ENCODE measurements at regions not wholly inside any gene's neighbourhood (a gene's known extent, or its start where the extent isn't known, plus 50 kb on each side); places are given as distances from the start of the nearest gene placed in this dataset.

DNA sequence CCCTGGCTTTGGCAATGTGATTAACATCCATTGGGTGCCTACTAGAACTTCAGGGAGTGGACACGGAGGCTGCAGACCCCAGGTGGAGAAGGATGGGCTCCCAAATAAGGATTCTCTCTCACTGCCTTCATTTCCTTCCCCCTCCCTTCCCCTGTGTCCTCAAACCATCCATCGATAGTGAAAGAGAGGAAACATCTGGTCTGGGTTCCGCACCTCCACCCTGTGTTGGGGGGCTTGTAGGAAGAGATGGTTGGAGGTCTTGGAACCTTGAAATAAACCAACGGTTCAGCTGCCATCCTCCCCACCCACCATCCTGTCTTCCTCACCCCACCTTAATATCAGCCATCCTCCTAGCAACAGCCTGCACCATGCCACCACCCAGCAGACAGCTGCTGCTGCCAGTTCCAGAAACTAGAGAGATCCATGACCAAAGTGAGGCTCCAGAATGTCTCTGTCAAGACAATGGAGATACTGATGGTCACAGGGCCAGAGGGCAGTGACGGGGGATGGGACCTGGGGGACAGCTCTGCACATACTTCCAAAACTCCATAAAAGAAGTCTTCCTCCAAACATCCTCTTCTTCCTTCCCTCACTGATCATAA is 153.1 kb upstream of the CCND2 start:
- peaks cover 3 to 7% of the 10 kb centered on the region in 2 donors for H3K4me1 ChIP-seq (ENCODE audit: control insufficient read depth in 2 of 2, insufficient read depth in 2 of 2, low read length in 1 of 2)
- WGBS, 2 donors, result 79 to 83% methylated on average over 5 of the region's 5 CpGs
- no peak overlapping the region for H3K4me3 ChIP-seq (ENCODE audit: low read depth in 1 of 2, low read length in 2 of 2)
- no peaks in the 10 kb centered on the region for H3K36me3 ChIP-seq (ENCODE audit: control insufficient read depth in 2 of 2, insufficient read depth in 2 of 2, low read length in 1 of 2)
- no peaks in the 10 kb centered on the region for H3K27me3 ChIP-seq (ENCODE audit: control insufficient read depth in 1 of 2, insufficient read depth in 2 of 2, low read length in 2 of 2)
- no peak overlapping the region for H3K27ac ChIP-seq (ENCODE audit: low read depth in 2 of 2, low read length in 1 of 2)
- peaks cover 0 to 2% of the 10 kb centered on the region in 2 donors for H3K9me3 ChIP-seq (ENCODE audit: control insufficient read depth in 2 of 2, insufficient read depth in 1 of 2, low read depth in 1 of 2, low read length in 1 of 2)

DNA sequence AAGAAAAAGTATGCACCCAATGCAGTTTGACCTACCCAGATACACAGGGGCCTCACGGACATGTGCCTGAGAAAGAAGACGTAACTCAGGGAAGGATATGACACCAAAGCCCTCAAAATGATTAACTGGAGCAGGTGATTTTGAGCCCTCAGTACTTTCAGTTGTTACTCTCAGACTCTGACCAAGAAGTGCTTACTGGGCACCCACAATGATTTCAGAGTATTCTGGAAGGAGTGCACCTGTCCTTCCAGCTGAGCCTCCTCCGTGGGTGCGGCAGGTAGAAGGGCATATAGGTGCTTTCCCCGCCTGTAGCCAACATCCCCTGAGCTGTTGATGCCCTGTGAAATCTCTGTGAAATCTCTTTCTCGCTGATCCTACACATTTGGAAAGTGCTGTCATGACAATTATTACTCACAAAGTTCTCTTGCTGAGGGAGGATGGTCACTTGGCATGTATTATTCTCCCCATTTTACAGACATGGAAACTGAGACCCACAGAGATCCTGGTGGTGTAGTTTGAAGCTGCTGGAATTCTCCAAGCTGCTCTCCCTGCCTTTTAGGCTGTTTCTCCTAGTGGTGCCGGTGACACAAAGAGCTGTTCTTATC is 154.3 kb upstream of the CCND2 start:
- H3K4me3 ChIP-seq (ENCODE audit: low read depth in 1 of 2, low read length in 2 of 2), result no peak overlapping the region
- no peak overlapping the region for H3K27ac ChIP-seq (ENCODE audit: low read depth in 2 of 2, low read length in 1 of 2)
- H3K27me3 ChIP-seq (ENCODE audit: control insufficient read depth in 1 of 2, insufficient read depth in 2 of 2, low read length in 2 of 2), result no peaks in the 10 kb centered on the region
- peaks cover 3 to 7% of the 10 kb centered on the region in 2 donors for H3K4me1 ChIP-seq (ENCODE audit: control insufficient read depth in 2 of 2, insufficient read depth in 2 of 2, low read length in 1 of 2)
- H3K36me3 ChIP-seq (ENCODE audit: control insufficient read depth in 2 of 2, insufficient read depth in 2 of 2, low read length in 1 of 2), result no peaks in the 10 kb centered on the region
- WGBS, 2 donors, result 70 to 81% methylated on average over 7 of the region's 7 CpGs
- H3K9me3 ChIP-seq (ENCODE audit: control insufficient read depth in 2 of 2, insufficient read depth in 1 of 2, low read depth in 1 of 2, low read length in 1 of 2), result peaks cover 0 to 2% of the 10 kb centered on the region in 2 donors

DNA sequence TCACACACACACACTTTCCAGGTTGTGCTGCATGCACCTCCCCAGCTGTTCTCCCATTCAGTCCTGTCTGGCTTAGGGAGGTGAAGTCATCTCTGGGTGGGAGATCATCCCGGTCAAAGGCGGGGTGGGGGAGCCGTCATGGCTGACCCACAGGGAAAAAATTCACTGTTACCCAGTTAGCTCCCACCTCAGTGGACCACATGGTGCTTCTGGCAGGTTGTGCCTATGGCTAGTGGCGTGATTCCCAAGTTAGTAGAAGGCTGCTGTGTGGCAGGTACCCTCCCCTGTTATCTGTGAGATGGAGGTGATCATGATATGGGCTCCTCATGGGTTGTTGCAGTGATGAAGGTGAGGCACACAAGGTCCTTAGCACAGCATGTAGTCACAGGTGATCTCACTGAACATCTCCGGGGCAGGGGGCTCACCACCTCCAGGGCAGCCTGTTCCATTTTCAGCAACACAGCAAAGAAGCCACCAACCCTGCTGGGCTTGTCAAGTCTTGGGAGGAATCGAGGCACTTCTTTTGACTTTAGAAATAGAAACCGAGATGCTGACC is 154.9 kb upstream of the CCND2 start:
- whole genome bisulfite sequencing, 2 donors, result 62 to 68% methylated on average over 7 of the region's 7 CpGs
- peaks cover 3 to 7% of the 10 kb centered on the region in 2 donors for H3K4me1 ChIP-seq (ENCODE audit: control insufficient read depth in 2 of 2, insufficient read depth in 2 of 2, low read length in 1 of 2)

DNA sequence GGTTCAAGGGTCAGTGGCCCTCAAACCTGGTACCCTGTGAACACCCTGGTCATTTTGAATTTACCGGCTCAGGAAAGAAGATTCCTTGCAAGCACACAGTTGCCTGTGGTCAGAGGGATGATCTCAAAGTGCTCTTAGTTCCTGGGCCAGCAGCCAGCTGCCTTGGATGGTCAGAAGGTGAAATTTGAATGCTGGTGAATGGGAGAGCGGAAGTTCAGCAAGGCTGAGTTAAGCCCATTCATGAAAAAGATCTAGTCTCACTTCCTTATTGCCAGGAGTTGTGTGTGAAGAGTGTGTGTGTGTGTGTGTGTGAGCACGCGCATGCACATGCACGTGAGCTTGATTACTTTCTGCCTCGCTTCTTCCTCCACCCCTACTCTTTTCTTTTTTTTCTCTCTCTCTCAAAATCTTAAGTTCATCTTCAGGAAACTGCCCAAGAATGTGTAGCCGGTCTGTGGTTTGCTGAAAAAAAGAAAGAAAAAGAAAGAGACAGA is 155.5 kb upstream of the CCND2 start:
- Histone ChIP-seq H3K27ac (ENCODE audit: low read depth in 2 of 2, low read length in 1 of 2) (no peak overlapping the region), H3K4me1 (ENCODE audit: control insufficient read depth in 2 of 2, insufficient read depth in 2 of 2, low read length in 1 of 2) (peaks cover 3 to 7% of the 10 kb centered on the region in 2 donors), H3K36me3 (ENCODE audit: control insufficient read depth in 2 of 2, insufficient read depth in 2 of 2, low read length in 1 of 2) (no peaks in the 10 kb centered on the region), H3K4me3 (ENCODE audit: low read depth in 1 of 2, low read length in 2 of 2) (no peak overlapping the region), H3K9me3 (ENCODE audit: control insufficient read depth in 2 of 2, insufficient read depth in 1 of 2, low read depth in 1 of 2, low read length in 1 of 2) (peaks cover 0 to 2% of the 10 kb centered on the region in 2 donors), H3K27me3 (ENCODE audit: control insufficient read depth in 1 of 2, insufficient read depth in 2 of 2, low read length in 2 of 2) (no peaks in the 10 kb centered on the region)
- WGBS, 2 donors, result 27 to 37% methylated on average over 7 of the region's 7 CpGs

More for the DNA sequence above, 154.9 kb upstream of the CCND2 start:
- no peak overlapping the region for H3K27ac ChIP-seq (ENCODE audit: low read depth in 2 of 2, low read length in 1 of 2)
- H3K9me3 ChIP-seq (ENCODE audit: control insufficient read depth in 2 of 2, insufficient read depth in 1 of 2, low read depth in 1 of 2, low read length in 1 of 2), result peaks cover 0 to 2% of the 10 kb centered on the region in 2 donors
- H3K27me3 ChIP-seq (ENCODE audit: control insufficient read depth in 1 of 2, insufficient read depth in 2 of 2, low read length in 2 of 2), result no peaks in the 10 kb centered on the region
- no peak overlapping the region for H3K4me3 ChIP-seq (ENCODE audit: low read depth in 1 of 2, low read length in 2 of 2)
- H3K36me3 ChIP-seq (ENCODE audit: control insufficient read depth in 2 of 2, insufficient read depth in 2 of 2, low read length in 1 of 2), result no peaks in the 10 kb centered on the region

DNA sequence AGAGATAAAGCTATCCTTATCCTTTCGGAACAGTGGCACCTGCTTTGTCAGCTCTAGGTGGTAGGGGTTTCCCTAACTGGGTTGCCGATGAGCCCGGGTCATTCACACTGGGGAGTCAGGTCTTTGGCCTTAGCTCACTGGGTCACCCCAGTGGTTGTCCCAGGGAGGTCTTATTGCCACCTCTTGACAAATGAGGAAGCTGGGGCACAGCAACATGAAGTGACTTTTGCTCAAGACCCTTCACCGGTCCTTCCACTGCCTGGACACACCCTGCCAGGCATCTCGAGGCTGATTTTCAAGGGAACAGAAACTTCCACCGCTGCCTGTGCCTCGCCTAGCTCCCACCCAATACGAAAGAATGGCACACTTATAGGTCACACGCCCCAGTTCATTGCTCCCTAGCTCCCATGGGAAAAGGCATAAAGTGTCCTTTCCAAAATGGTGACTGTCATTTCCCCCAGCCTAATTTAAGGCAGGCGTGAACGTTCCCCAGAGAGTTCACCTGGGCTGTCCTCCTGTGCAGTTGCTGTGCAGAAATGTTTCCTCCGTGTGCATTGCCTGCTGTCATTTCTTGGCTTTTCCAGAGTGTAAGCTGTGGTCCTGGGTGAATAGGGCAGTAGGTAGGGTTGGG is 156.1 kb upstream of the CCND2 start:
- peaks cover 0 to 2% of the 10 kb centered on the region in 2 donors for H3K9me3 ChIP-seq (ENCODE audit: control insufficient read depth in 2 of 2, insufficient read depth in 1 of 2, low read depth in 1 of 2, low read length in 1 of 2)
- H3K27ac ChIP-seq (ENCODE audit: low read depth in 2 of 2, low read length in 1 of 2), result no peak overlapping the region
- H3K36me3 ChIP-seq (ENCODE audit: control insufficient read depth in 2 of 2, insufficient read depth in 2 of 2, low read length in 1 of 2), result no peaks in the 10 kb centered on the region
- WGBS, 2 donors, result 78 to 84% methylated on average over 12 of the region's 12 CpGs
- H3K4me1 ChIP-seq (ENCODE audit: control insufficient read depth in 2 of 2, insufficient read depth in 2 of 2, low read length in 1 of 2), result peaks cover 3 to 9% of the 10 kb centered on the region in 2 donors
- H3K4me3 ChIP-seq (ENCODE audit: low read depth in 1 of 2, low read length in 2 of 2), result no peak overlapping the region
- H3K27me3 ChIP-seq (ENCODE audit: control insufficient read depth in 1 of 2, insufficient read depth in 2 of 2, low read length in 2 of 2), result no peaks in the 10 kb centered on the region

DNA sequence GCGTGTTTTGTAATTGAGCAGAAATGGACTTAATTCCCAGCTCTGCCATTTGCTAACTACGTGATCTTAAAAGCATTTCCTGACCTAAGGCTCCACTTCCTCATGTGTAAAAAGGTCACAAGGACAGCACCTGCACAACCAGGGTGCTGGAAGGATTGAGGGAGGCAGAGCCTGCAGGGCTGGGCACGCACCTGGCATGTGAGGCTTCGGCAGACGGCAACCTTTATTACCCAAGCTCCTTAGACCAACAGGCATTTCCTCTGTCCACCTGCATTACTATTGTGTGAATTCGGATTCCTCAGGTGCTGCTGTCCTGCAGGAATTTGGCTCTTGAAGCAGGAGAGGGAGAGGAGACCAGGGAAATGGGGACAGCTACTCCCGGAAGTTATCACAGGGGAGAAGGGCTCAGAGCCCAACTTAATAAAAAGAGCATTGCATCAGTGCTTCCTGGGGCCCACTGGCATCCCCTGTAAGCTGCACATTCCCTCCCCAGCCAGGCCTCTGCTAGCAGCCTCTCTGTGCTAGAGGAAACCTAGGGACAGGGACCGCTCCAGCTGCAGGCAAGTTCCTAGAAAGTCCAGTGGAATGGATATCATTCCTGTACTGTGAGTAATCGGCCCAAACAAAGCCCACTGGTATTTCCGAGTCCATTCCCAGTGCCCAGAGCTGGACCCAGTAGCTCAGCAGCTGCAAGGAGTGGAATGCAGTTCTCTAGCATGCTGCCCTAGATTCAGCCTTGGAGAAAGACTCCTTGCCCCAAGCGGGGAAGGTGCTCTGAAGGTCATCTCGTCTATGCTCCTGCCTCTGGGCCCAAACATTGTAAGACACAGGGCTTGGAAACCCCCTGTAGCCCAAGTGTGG is 157.1 kb upstream of the CCND2 start:
- Histone ChIP-seq H3K27me3 (ENCODE audit: control insufficient read depth in 1 of 2, insufficient read depth in 2 of 2, low read length in 2 of 2) (no peaks in the 10 kb centered on the region), H3K27ac (ENCODE audit: low read depth in 2 of 2, low read length in 1 of 2) (no peak overlapping the region), H3K9me3 (ENCODE audit: control insufficient read depth in 2 of 2, insufficient read depth in 1 of 2, low read depth in 1 of 2, low read length in 1 of 2) (peaks cover 0 to 2% of the 10 kb centered on the region in 2 donors), H3K4me1 (ENCODE audit: control insufficient read depth in 2 of 2, insufficient read depth in 2 of 2, low read length in 1 of 2) (peaks cover 3 to 9% of the 10 kb centered on the region in 2 donors), H3K4me3 (ENCODE audit: low read depth in 1 of 2, low read length in 2 of 2) (no peak overlapping the region), H3K36me3 (ENCODE audit: control insufficient read depth in 2 of 2, insufficient read depth in 2 of 2, low read length in 1 of 2) (no peaks in the 10 kb centered on the region)
- WGBS, 2 donors, result 47 to 55% methylated on average over 12 of the region's 12 CpGs

DNA sequence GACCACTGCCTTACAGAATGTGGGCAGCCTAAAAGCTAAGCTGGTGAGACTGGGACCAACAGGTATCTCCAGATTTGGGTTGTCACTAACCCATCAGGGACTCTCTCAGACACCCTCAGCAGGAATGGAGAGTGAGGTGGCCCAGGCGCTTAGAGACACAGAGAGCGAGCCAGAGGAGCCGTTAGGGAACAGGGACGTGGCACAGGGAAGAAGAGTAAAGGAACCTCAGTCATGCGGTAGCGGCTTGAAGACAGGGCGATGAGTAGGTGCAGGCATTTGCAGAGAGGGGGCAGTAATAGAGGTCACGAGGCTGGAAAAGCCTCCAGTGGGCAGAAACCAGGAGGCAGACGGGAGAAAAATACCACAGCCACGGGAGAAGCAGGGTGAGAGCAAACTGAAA is 158.0 kb upstream of the CCND2 start:
- Histone ChIP-seq H3K4me3 (ENCODE audit: low read depth in 1 of 2, low read length in 2 of 2) (no peak overlapping the region), H3K27ac (ENCODE audit: low read depth in 2 of 2, low read length in 1 of 2) (no peak overlapping the region), H3K27me3 (ENCODE audit: control insufficient read depth in 1 of 2, insufficient read depth in 2 of 2, low read length in 2 of 2) (no peaks in the 10 kb centered on the region), H3K36me3 (ENCODE audit: control insufficient read depth in 2 of 2, insufficient read depth in 2 of 2, low read length in 1 of 2) (no peaks in the 10 kb centered on the region), H3K4me1 (ENCODE audit: control insufficient read depth in 2 of 2, insufficient read depth in 2 of 2, low read length in 1 of 2) (peaks cover 3 to 9% of the 10 kb centered on the region in 2 donors), H3K9me3 (ENCODE audit: control insufficient read depth in 2 of 2, insufficient read depth in 1 of 2, low read depth in 1 of 2, low read length in 1 of 2) (peaks cover 0 to 2% of the 10 kb centered on the region in 2 donors)
- 68 to 77% methylated on average over 10 of the region's 10 CpGs for WGBS, 2 donors

DNA sequence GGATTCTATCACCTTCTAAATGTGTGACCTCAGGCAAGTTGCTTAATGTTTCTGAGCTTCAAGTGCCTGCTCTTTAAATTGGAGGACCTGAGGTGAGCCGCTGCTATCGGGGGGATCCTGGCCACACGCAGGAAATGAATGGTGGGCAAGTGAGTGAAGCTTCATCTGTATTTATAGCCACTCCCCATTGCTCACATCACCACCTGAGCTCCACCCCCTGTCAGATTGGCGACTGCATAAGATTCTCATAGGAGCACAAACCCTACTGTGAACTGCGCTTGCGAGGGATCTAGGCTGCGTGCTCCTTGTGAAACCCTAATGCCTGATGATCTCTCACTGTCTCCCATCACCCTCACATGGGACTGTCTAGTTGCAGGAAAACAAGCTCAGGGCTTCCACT is 158.6 kb upstream of the CCND2 start:
- no peaks in the 10 kb centered on the region for H3K36me3 ChIP-seq (ENCODE audit: control insufficient read depth in 2 of 2, insufficient read depth in 2 of 2, low read length in 1 of 2)
- no peaks in the 10 kb centered on the region for H3K27me3 ChIP-seq (ENCODE audit: control insufficient read depth in 1 of 2, insufficient read depth in 2 of 2, low read length in 2 of 2)
- H3K27ac ChIP-seq (ENCODE audit: low read depth in 2 of 2, low read length in 1 of 2), result no peak overlapping the region
- H3K9me3 ChIP-seq (ENCODE audit: control insufficient read depth in 2 of 2, insufficient read depth in 1 of 2, low read depth in 1 of 2, low read length in 1 of 2), result no peaks in the 10 kb centered on the region
- WGBS, 2 donors, result 68 to 81% methylated on average over 7 of the region's 7 CpGs
- H3K4me1 ChIP-seq (ENCODE audit: control insufficient read depth in 2 of 2, insufficient read depth in 2 of 2, low read length in 1 of 2), result peaks cover 3 to 9% of the 10 kb centered on the region in 2 donors
- no peak overlapping the region for H3K4me3 ChIP-seq (ENCODE audit: low read depth in 1 of 2, low read length in 2 of 2)

DNA sequence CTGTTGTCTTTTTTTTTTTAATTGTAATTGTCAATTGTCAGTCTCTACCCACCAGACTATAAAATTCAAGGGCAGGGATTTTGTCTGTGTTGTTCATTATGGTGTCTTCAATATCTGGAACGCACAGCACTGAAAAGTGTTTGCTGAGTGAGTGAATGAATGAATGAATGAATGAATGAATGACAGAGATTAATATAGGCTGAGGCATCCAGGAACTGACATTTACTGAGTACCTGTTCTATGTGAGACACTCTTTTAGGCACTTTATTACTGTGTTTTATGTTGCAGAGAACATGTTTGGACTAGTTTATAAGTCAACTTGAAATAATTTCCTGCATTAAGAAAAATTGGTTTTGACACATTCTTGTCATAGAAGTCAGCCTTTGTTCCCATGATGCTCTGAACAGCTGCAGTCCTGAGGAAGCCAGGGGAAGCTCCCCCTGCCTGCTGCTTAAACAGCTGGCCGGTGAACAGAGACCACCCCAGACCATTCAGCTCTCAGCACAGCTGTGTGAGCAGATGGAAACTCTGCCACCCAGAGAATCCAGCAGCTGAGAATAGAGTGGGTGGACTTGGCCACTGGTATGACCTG is 160.7 kb upstream of the CCND2 start:
- WGBS, 2 donors, result 61 to 79% methylated on average over 2 of the region's 2 CpGs
- Histone ChIP-seq H3K27me3 (ENCODE audit: control insufficient read depth in 1 of 2, insufficient read depth in 2 of 2, low read length in 2 of 2) (no peaks in the 10 kb centered on the region), H3K4me3 (ENCODE audit: low read depth in 1 of 2, low read length in 2 of 2) (no peak overlapping the region), H3K9me3 (ENCODE audit: control insufficient read depth in 2 of 2, insufficient read depth in 1 of 2, low read depth in 1 of 2, low read length in 1 of 2) (no peaks in the 10 kb centered on the region), H3K36me3 (ENCODE audit: control insufficient read depth in 2 of 2, insufficient read depth in 2 of 2, low read length in 1 of 2) (no peaks in the 10 kb centered on the region), H3K27ac (ENCODE audit: low read depth in 2 of 2, low read length in 1 of 2) (no peak overlapping the region), H3K4me1 (ENCODE audit: control insufficient read depth in 2 of 2, insufficient read depth in 2 of 2, low read length in 1 of 2) (peaks cover 3 to 6% of the 10 kb centered on the region in 2 donors)

All from esophagus (tissue), 2 donors.